Osteoblast (primary cell): ENCODE measurements at regions not wholly inside any gene's neighbourhood (a gene's known extent, or its start where the extent isn't known, plus 50 kb on each side); places are given as distances from the start of the nearest gene placed in this dataset.

Source experiments
- DNase-seq: peaks from one replicate; pipeline ENCODE4 v3.0.0; 2011; ENCODE audit warnings: low spot score, mixed read lengths; ENCODE audit not compliant: insufficient read length; ENCODE audit errors: missing footprints
- H2AFZ ChIP-seq: 2 replicates; pipeline ENCODE4 v1.6.0; 2011; ENCODE audit warnings: mild to moderate bottlenecking, low read length
- H3K27ac ChIP-seq: 2 replicates; pipeline ENCODE4 v1.5.1; 2011; ENCODE audit warnings: mild to moderate bottlenecking, low read depth, low read length, moderate library complexity
- H3K27me3 ChIP-seq: 2 replicates; pipeline ENCODE4 v1.6.0; 2012; ENCODE audit warnings: mild to moderate bottlenecking, control low read depth, inconsistent platforms, low read length, moderate library complexity; ENCODE audit not compliant: insufficient read depth
- H3K36me3 ChIP-seq: 2 replicates; pipeline ENCODE4 v1.5.1; 2011; ENCODE audit warnings: mild to moderate bottlenecking, low read length, control low read depth, moderate library complexity; ENCODE audit not compliant: insufficient read depth
- H3K4me1 ChIP-seq: 2 replicates; pipeline ENCODE4 v1.5.1; 2011; ENCODE audit warnings: mild to moderate bottlenecking, low read length, control low read depth, moderate library complexity; ENCODE audit not compliant: insufficient read depth
- H3K4me2 ChIP-seq: 2 replicates; pipeline ENCODE4 v1.6.0; 2011; ENCODE audit warnings: mild to moderate bottlenecking, low read length; ENCODE audit not compliant: insufficient read depth
- H3K4me3 ChIP-seq: fragments of 200-600 bp; sonication (generic); 3 replicates; pipeline ENCODE4 v1.5.1; 2012; ENCODE audit warnings: mild to moderate bottlenecking, low read length, inconsistent platforms; ENCODE audit not compliant: insufficient read depth
- H3K79me2 ChIP-seq: 2 replicates; pipeline ENCODE4 v1.6.0; 2012; ENCODE audit warnings: mild to moderate bottlenecking, low read length, control low read depth, inconsistent platforms; ENCODE audit not compliant: insufficient read depth
- H3K9me3 ChIP-seq: 2 replicates; pipeline ENCODE4 v1.5.1; 2011; ENCODE audit warnings: low read depth, low read length, control low read depth
- H4K20me1 ChIP-seq: 2 replicates; pipeline ENCODE4 v1.6.0; 2012; ENCODE audit warnings: mild to moderate bottlenecking, low read length, control low read depth; ENCODE audit not compliant: insufficient read depth
- TF ChIP-seq, protein P1 (sequence below): IDR thresholded peaks from 2 replicates; pipeline ENCODE4 v1.5.1; 2011; ENCODE audit warnings: mild to moderate bottlenecking, low read depth, low read length, moderate library complexity; ENCODE audit errors: extremely low read depth

DNA sequence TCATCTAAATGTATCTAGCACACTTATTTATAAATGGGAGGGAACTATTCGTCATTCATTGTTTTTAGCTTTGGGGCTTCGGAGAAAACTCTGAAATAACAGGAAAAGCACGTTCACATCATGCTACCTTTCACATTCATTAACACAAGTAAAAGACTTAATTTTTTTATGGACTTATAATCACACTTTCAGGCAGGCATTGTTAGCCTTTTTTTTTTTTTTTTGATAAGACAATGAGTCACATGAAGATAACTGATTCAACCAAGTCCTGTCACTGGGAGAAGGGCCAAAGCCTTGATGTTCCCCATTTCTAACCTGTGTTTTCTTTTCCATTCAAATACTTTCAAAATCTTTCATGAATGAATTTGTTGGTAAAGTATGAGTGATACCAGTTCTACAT lies 631.3 kb upstream of the CA10 start:
- H3K4me2 ChIP-seq = no peak overlapping the region
- no peak overlapping the region for H3K27ac ChIP-seq

DNA sequence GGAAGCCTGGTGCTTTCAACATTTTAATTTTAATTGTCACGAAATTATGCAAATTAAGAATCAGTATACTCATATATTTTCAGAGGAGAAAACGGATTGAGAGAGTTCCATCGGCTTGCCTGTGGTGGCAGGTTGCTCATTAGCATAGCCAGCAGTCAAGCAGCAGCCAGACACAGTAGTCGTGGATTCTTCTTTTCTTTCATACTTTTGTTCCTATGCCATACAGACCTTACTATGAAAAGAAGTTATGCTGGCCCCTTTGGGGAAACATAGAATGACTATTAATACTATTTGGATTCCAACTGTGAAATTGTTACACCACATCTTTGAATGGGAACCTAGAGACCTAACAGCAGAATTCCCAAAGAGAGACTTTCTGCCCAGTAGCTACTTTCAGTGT lies 617.7 kb upstream of the CA10 start:
- H3K4me1 ChIP-seq = no peaks in the 10 kb centered on the region
- DNase-seq = no peak
- TF ChIP-seq, protein P1, sequence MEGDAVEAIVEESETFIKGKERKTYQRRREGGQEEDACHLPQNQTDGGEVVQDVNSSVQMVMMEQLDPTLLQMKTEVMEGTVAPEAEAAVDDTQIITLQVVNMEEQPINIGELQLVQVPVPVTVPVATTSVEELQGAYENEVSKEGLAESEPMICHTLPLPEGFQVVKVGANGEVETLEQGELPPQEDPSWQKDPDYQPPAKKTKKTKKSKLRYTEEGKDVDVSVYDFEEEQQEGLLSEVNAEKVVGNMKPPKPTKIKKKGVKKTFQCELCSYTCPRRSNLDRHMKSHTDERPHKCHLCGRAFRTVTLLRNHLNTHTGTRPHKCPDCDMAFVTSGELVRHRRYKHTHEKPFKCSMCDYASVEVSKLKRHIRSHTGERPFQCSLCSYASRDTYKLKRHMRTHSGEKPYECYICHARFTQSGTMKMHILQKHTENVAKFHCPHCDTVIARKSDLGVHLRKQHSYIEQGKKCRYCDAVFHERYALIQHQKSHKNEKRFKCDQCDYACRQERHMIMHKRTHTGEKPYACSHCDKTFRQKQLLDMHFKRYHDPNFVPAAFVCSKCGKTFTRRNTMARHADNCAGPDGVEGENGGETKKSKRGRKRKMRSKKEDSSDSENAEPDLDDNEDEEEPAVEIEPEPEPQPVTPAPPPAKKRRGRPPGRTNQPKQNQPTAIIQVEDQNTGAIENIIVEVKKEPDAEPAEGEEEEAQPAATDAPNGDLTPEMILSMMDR = no peak
- H3K4me2 ChIP-seq = no peak overlapping the region
- H3K9me3 ChIP-seq = no peaks in the 10 kb centered on the region
- H3K4me3 ChIP-seq = no peak overlapping the region
- H3K79me2 ChIP-seq = no peaks in the 10 kb centered on the region
- no peaks in the 10 kb centered on the region for H3K36me3 ChIP-seq
- no peak overlapping the region for H2AFZ ChIP-seq
- no peak overlapping the region for H3K27ac ChIP-seq
- H4K20me1 ChIP-seq = no peaks in the 10 kb centered on the region
- no peaks in the 10 kb centered on the region for H3K27me3 ChIP-seq

More for the DNA sequence above, 631.3 kb upstream of the CA10 start:
- Histone ChIP-seq H3K27me3 (no peaks in the 10 kb centered on the region), H3K9me3 (peaks cover 4% of the 10 kb centered on the region), H3K79me2 (no peaks in the 10 kb centered on the region), H3K36me3 (no peaks in the 10 kb centered on the region), H2AFZ (no peak overlapping the region), H3K4me1 (no peaks in the 10 kb centered on the region), H3K4me3 (no peak overlapping the region), H4K20me1 (no peaks in the 10 kb centered on the region)
- no peak for DNase-seq
- TF ChIP-seq, protein P1 = no peak

DNA sequence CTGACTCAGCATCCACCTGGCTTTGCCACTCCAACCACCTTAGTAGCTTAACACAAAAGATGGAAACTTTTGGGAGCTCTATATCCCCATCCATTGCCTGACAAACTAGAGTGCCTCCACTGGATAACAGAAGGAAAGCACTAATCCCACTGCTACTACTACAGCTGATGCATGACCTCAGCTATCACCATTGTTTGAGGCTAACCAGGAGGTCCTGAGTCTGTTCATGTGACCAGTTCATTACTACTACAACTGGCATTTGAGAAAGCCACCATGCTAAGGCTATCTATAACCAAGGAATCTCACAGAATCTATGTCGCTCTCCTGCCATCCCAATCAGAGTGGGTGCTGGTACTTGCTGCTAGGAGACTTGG lies 604.3 kb upstream of the CA10 start:
- Histone ChIP-seq H3K9me3 (no peaks in the 10 kb centered on the region), H4K20me1 (no peaks in the 10 kb centered on the region), H3K4me2 (no peak overlapping the region), H3K4me1 (no peaks in the 10 kb centered on the region), H2AFZ (no peak overlapping the region), H3K36me3 (no peaks in the 10 kb centered on the region), H3K79me2 (no peaks in the 10 kb centered on the region), H3K27me3 (no peaks in the 10 kb centered on the region), H3K27ac (no peak overlapping the region), H3K4me3 (no peak overlapping the region)
- DNase-seq = no peak
- TF ChIP-seq, protein P1 = no peak

DNA sequence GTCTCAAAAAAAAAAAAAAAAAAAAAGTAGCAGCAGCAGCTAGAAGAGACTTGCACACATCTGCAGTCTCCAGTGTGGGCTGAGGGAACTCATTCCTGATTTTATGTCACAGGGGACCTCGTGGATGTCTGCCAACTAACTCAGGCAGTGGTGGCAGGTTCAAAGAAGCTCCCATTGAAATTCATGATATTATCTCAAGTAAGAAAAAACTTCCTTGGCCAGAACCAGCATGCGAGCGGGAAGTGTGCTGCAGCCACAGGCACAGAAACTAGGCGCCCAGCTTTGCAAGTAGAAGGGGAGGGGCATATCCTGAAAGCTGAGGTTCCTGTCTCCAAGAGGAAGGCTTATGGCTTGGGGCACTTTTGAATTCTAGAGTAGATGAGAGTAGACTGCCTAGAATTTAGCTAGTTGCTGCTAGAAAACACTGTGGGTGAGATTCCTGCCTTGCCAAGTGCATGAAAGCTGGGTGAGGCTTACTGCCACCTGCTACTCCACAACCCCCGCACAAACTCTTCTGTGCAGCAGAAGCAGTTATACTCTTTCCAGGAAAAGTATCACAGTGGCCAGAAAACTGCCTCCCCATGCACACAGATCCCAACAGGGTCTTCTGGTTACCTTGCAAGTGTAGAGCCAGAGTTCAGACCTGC lies 603.8 kb upstream of the CA10 start:
- no peaks in the 10 kb centered on the region for H3K36me3 ChIP-seq
- H3K27ac ChIP-seq = no peak overlapping the region
- TF ChIP-seq, protein P1 = no peak
- no peaks in the 10 kb centered on the region for H3K4me1 ChIP-seq
- H2AFZ ChIP-seq = no peak overlapping the region
- no peak overlapping the region for H3K4me2 ChIP-seq
- H3K9me3 ChIP-seq = no peaks in the 10 kb centered on the region
- H3K79me2 ChIP-seq = no peaks in the 10 kb centered on the region
- no peaks in the 10 kb centered on the region for H3K27me3 ChIP-seq
- DNase-seq = no peak
- no peaks in the 10 kb centered on the region for H4K20me1 ChIP-seq
- H3K4me3 ChIP-seq = no peak overlapping the region
